Calu3 (cell line): ENCODE measurements at regions not wholly inside any gene's neighbourhood (a gene's known extent, or its start where the extent isn't known, plus 50 kb on each side); places are given as distances from the start of the nearest gene placed in this dataset.

ENCODE experiments used
- BruUV-seq: library from RNA; stranded (reverse); fragments of 400-500 nt; replicated peaks from 2 replicates; lab custom pipeline; 2021; lab: Mats Ljungman, UMichigan
- CTCF ChIA-PET: fragments of 300-600 bp; sonication (Branson Sonifier 250); formaldehyde crosslinking; loops from one replicate; lab custom pipeline; 2022; ENCODE audit warnings: antibody characterized with exemption; lab: Charles Lee
- DNase-seq: peaks from one replicate; pipeline ENCODE4 v3.0.0; 2022
- H3K27ac Mint-ChIP-seq: one replicate; pipeline ENCODE4 v1.8.0; 2022; ENCODE audit warnings: mixed read lengths; ENCODE audit not compliant: unreplicated experiment
- H3K27me3 Mint-ChIP-seq: one replicate; pipeline ENCODE4 v1.8.0; 2022; ENCODE audit warnings: mixed read lengths; ENCODE audit not compliant: unreplicated experiment
- H3K36me3 Mint-ChIP-seq: one replicate; pipeline ENCODE4 v1.8.0; 2022; ENCODE audit warnings: mild to moderate bottlenecking, moderate library complexity, mixed read lengths; ENCODE audit not compliant: insufficient read depth, unreplicated experiment
- H3K4me1 Mint-ChIP-seq: one replicate; pipeline ENCODE4 v1.8.0; 2022; ENCODE audit warnings: mild to moderate bottlenecking, low read depth, mixed read lengths; ENCODE audit not compliant: unreplicated experiment
- H3K4me3 Mint-ChIP-seq: one replicate; pipeline ENCODE4 v1.8.0; 2022; ENCODE audit warnings: mild to moderate bottlenecking, low read depth, moderate library complexity, mixed read lengths; ENCODE audit not compliant: unreplicated experiment
- H3K9me3 Mint-ChIP-seq: one replicate; pipeline ENCODE4 v1.8.0; 2022; ENCODE audit warnings: low read depth, mixed read lengths; ENCODE audit not compliant: unreplicated experiment
- intact Hi-C: fragments of 100-400 bp; cut with micrococcal nuclease; formaldehyde crosslinking; loops from one replicate; pipeline ENCODE4 v1.10.0; 2022; ENCODE audit not compliant: unreplicated experiment
- TF ChIP-seq, protein P1 (sequence below): fragments of 200-600 bp; IDR thresholded peaks from one replicate; pipeline ENCODE4 v1.8.0; 2022; ENCODE audit warnings: antibody characterized with exemption; ENCODE audit not compliant: unreplicated experiment

DNA sequence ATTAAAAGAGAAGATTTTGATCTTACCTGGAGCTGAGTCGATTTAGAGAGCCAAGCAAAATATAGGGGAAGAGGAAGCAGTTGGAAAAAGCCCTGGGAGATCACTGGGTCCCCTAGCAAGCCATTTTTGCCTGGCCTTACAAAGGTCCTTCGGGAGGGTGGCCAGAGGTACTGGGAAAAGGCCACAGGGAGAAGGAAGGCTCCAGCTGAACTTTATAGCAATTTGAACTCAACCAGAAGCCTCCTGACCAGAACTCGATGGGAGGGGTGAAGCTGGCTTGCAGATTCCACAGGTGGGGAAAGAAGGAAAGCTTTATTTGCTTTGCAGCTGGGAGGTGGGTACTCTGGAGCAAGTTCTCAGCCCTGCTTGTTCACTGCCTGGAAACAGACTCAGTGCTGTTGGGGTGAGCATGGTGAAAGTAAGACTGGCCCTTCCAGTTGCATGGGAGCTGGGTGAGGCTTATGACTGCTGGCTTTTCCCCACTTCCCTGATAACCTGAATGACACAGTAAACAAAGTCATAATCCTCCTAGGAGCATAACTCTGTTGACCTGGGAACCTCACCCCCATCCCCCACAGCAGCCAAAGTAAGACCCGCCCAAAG is 855.8 kb downstream of the FSCB start:
- H3K27ac Mint-ChIP-seq: no peak overlapping the region
- no peaks in the 10 kb centered on the region for H3K4me1 Mint-ChIP-seq
- H3K27me3 Mint-ChIP-seq: no peaks in the 10 kb centered on the region
- DNase-seq: no peak
- no peaks in the 10 kb centered on the region for H3K36me3 Mint-ChIP-seq
- CTCF ChIA-PET: no interaction called here
- BruUV-seq: no TSS peak
- TF ChIP-seq, protein P1, sequence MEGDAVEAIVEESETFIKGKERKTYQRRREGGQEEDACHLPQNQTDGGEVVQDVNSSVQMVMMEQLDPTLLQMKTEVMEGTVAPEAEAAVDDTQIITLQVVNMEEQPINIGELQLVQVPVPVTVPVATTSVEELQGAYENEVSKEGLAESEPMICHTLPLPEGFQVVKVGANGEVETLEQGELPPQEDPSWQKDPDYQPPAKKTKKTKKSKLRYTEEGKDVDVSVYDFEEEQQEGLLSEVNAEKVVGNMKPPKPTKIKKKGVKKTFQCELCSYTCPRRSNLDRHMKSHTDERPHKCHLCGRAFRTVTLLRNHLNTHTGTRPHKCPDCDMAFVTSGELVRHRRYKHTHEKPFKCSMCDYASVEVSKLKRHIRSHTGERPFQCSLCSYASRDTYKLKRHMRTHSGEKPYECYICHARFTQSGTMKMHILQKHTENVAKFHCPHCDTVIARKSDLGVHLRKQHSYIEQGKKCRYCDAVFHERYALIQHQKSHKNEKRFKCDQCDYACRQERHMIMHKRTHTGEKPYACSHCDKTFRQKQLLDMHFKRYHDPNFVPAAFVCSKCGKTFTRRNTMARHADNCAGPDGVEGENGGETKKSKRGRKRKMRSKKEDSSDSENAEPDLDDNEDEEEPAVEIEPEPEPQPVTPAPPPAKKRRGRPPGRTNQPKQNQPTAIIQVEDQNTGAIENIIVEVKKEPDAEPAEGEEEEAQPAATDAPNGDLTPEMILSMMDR: no peak
- no peak overlapping the region for H3K4me3 Mint-ChIP-seq
- intact Hi-C loops: no loop called here
- peaks cover 17% of the 10 kb centered on the region for H3K9me3 Mint-ChIP-seq

DNA sequence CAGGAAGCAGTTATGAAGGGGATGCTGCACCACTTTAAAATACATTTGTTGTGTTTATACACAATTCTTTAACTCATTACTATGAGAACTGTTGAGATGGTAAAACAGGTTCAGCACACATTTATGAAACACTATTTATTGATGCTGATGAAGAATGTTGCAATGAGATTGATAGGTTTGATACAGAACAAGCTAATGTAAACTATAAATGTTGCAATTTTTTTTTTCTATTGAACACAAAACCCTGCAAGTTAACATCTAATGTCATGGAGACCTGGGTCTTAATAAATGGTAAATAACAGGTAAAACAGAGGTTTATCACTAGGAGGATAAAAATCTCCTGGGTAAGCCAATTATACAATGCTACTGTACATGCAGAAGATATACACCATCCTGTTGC is 857.6 kb downstream of the FSCB start:
- Mint-ChIP-seq H3K4me3 (no peak overlapping the region), H3K36me3 (no peaks in the 10 kb centered on the region), H3K27me3 (no peaks in the 10 kb centered on the region), H3K9me3 (peaks cover 14% of the 10 kb centered on the region), H3K4me1 (no peaks in the 10 kb centered on the region), H3K27ac (no peak overlapping the region)
- TF ChIP-seq, protein P1: no peak
- no TSS peak for BruUV-seq
- intact Hi-C loops: no loop called here
- CTCF ChIA-PET: no interaction called here
- DNase-seq: no peak

GRCh38 chr14:43647302-43647701 is 859.8 kb downstream of the FSCB start:
- TF ChIP-seq, protein P1: no peak
- H3K27me3 Mint-ChIP-seq: no peaks in the 10 kb centered on the region
- CTCF ChIA-PET: no interaction called here
- H3K4me1 Mint-ChIP-seq: no peaks in the 10 kb centered on the region
- no TSS peak for BruUV-seq
- H3K27ac Mint-ChIP-seq: no peak overlapping the region
- intact Hi-C loops: no loop called here
- H3K4me3 Mint-ChIP-seq: no peak overlapping the region
- no peaks in the 10 kb centered on the region for H3K36me3 Mint-ChIP-seq
- DNase-seq: no peak
- peaks cover 19% of the 10 kb centered on the region for H3K9me3 Mint-ChIP-seq

- no peak overlapping the region for H3K4me3 Mint-ChIP-seq
- H3K4me1 Mint-ChIP-seq: no peaks in the 10 kb centered on the region
- TF ChIP-seq, protein P1: no peak
- H3K27ac Mint-ChIP-seq: no peak overlapping the region
- intact Hi-C loops: no loop called here
- no peak for DNase-seq
- CTCF ChIA-PET: no interaction called here
- H3K9me3 Mint-ChIP-seq: peaks cover 13% of the 10 kb centered on the region
- H3K27me3 Mint-ChIP-seq: no peaks in the 10 kb centered on the region
- no peaks in the 10 kb centered on the region for H3K36me3 Mint-ChIP-seq
- no TSS peak for BruUV-seq
These were observed 866.3 kb downstream of the FSCB start for GRCh38 chr14:43640718-43641267.
